HG02885 (cell line): ENCODE measurements at regions not wholly inside any gene's neighbourhood (a gene's known extent, or its start where the extent isn't known, plus 50 kb on each side); places are given as distances from the start of the nearest gene placed in this dataset.
"Not testable (repeated sequence)": the region's sequence is repeated elsewhere in the genome, so short reads cannot be mapped to it uniquely, and the experiment has no call there.

ENCODE experiments used
- ATAC-seq: cut with Tn5 transposase; IDR thresholded peaks from one replicate; pipeline ENCODE4 v1.9.1; 2021; ENCODE audit warnings: mild to moderate bottlenecking; ENCODE audit not compliant: unreplicated experiment, poor library complexity

- ATAC-seq = no peak
Measured at GRCh38 chr13:74755065-74755464, 620.9 kb upstream of the KLF12 start.

GRCh38 chr13:74751739-74752138, 617.5 kb upstream of the KLF12 start:
- no peak for ATAC-seq

- no peak for ATAC-seq
Measured at GRCh38 chr13:74747186-74747955, 613.2 kb upstream of the KLF12 start.

- ATAC-seq = no peak
Measured at GRCh38 chr13:74743992-74744391, 609.8 kb upstream of the KLF12 start.

- ATAC-seq = no peak
Measured at GRCh38 chr13:74741732-74742131, 607.5 kb upstream of the KLF12 start.

- ATAC-seq = no peak
Measured at GRCh38 chr13:74732736-74733385, 598.7 kb upstream of the KLF12 start.

GRCh38 chr13:74731731-74732130, 597.5 kb upstream of the KLF12 start:
- ATAC-seq = no peak

GRCh38 chr13:74730556-74731331, 596.5 kb upstream of the KLF12 start:
- no peak for ATAC-seq

GRCh38 chr13:74726206-74726605, 592.0 kb upstream of the KLF12 start:
- ATAC-seq = no peak

- not testable (repeated sequence) for ATAC-seq
Measured at GRCh38 chr13:74718232-74718842, 584.1 kb upstream of the KLF12 start.

- ATAC-seq = no peak
Measured at GRCh38 chr13:74715718-74716117, 581.5 kb upstream of the KLF12 start.

GRCh38 chr13:74710006-74710405, 575.8 kb upstream of the KLF12 start:
- no peak for ATAC-seq

GRCh38 chr13:74709226-74709625, 575.0 kb upstream of the KLF12 start:
- no peak for ATAC-seq

GRCh38 chr13:74708629-74709028, 574.4 kb upstream of the KLF12 start:
- no peak for ATAC-seq

GRCh38 chr13:74707291-74707690, 573.1 kb upstream of the KLF12 start:
- no peak for ATAC-seq

- ATAC-seq = no peak
Measured at GRCh38 chr13:74706801-74707200, 572.6 kb upstream of the KLF12 start.

- no peak for ATAC-seq
Measured at GRCh38 chr13:74705438-74705837, 571.2 kb upstream of the KLF12 start.

GRCh38 chr13:74703855-74704387, 569.7 kb upstream of the KLF12 start:
- no peak for ATAC-seq

GRCh38 chr13:74696148-74696922, 562.1 kb upstream of the KLF12 start:
- ATAC-seq = no peak
